Dedifferentiated amniotic fluid mesenchymal stem cell (primary cell): ENCODE measurements at regions not wholly inside any gene's neighbourhood (a gene's known extent, or its start where the extent isn't known, plus 50 kb on each side); places are given as distances from the start of the nearest gene placed in this dataset.

Experiments used
- DNase-seq: peaks from one replicate; pipeline ENCODE4 v3.0.0-alpha.2; 2016; ENCODE audit errors: extremely low spot score

- no peak for DNase-seq
These were observed 800.1 kb downstream of the TFAP2A start for GRCh38 chr6:9614778-9615177.

GRCh38 chr6:9612489-9612888 is 802.4 kb downstream of the TFAP2A start:
- DNase-seq, result no peak

- no peak for DNase-seq
These were observed 804.1 kb downstream of the TFAP2A start for GRCh38 chr6:9610620-9611415.

- DNase-seq, result no peak
These were observed 808.3 kb downstream of the TFAP2A start for GRCh38 chr6:9606435-9607134.

GRCh38 chr6:9594746-9595145 is 820.1 kb downstream of the TFAP2A start:
- DNase-seq, result no peak

- no peak for DNase-seq
These were observed 821.3 kb downstream of the TFAP2A start for GRCh38 chr6:9593554-9593953.

- DNase-seq, result no peak
These were observed 831.0 kb downstream of the TFAP2A start for GRCh38 chr6:9583753-9584352.

GRCh38 chr6:9581155-9581554 is 833.7 kb downstream of the TFAP2A start:
- DNase-seq, result no peak

GRCh38 chr6:9576521-9576920 is 838.4 kb downstream of the TFAP2A start:
- no peak for DNase-seq

GRCh38 chr6:9566096-9566495 is 848.8 kb downstream of the TFAP2A start:
- no peak for DNase-seq

- peak; percentile 13 for DNase-seq
These were observed 850.9 kb downstream of the TFAP2A start for GRCh38 chr6:9564021-9564420.

GRCh38 chr6:9563568-9563967 is 851.3 kb downstream of the TFAP2A start:
- DNase-seq, result no peak

GRCh38 chr6:9554806-9555205 is 860.1 kb downstream of the TFAP2A start:
- no peak for DNase-seq

GRCh38 chr6:9554323-9554722 is 860.6 kb downstream of the TFAP2A start:
- no peak for DNase-seq

GRCh38 chr6:9553002-9553401 is 861.9 kb downstream of the TFAP2A start:
- no peak for DNase-seq

GRCh38 chr6:9543649-9544048 is 871.2 kb downstream of the TFAP2A start:
- DNase-seq, result no peak

GRCh38 chr6:9540534-9541126 is 874.2 kb downstream of the TFAP2A start:
- peak; percentile 84 for DNase-seq

GRCh38 chr6:9540126-9540525 is 874.7 kb downstream of the TFAP2A start:
- no peak for DNase-seq

GRCh38 chr6:9539231-9539755 is 875.6 kb downstream of the TFAP2A start:
- DNase-seq, result no peak

- DNase-seq, result no peak
These were observed 877.5 kb downstream of the TFAP2A start for GRCh38 chr6:9537381-9537780.

- DNase-seq, result no peak
These were observed 879.8 kb downstream of the TFAP2A start for GRCh38 chr6:9535106-9535505.
